Esophagus squamous epithelium (tissue), 5 donors: ENCODE measurements at regions not wholly inside any gene's neighbourhood (a gene's known extent, or its start where the extent isn't known, plus 50 kb on each side); places are given as distances from the start of the nearest gene placed in this dataset.

Experiments
- DNase-seq: peaks from one replicate; lab custom pipeline; 2025; lab: John Stamatoyannopoulos, UW
- H3K27ac ChIP-seq, 4 donors: fragments of 200-600 bp; sonication (generic); one replicate each; pipeline ENCODE4 v1.5.1; 2016 to 2019; ENCODE audit warnings: mild to moderate bottlenecking in 1 of 4
- H3K27me3 ChIP-seq, 4 donors: fragments of 200-600 bp; sonication (generic); 1 replicate in 3 of 4; 2 replicates in 1 of 4; pipeline versions ENCODE4 v1.5.1 to v1.6.0; 2017 to 2021; ENCODE audit warnings: antibody characterized with exemption in 1 of 4
- H3K36me3 ChIP-seq, 3 donors: fragments of 200-600 bp; sonication (generic); one replicate each; pipeline ENCODE4 v1.5.1; 2016 to 2019
- H3K4me1 ChIP-seq, 3 donors: fragments of 200-600 bp; sonication (generic); one replicate each; pipeline ENCODE4 v1.5.1; 2017 to 2019
- H3K4me3 ChIP-seq, 4 donors: fragments of 200-600 bp; sonication (generic); 1 replicate in 3 of 4; 2 replicates in 1 of 4; pipeline ENCODE4 v1.5.1; 2016 to 2019; ENCODE audit warnings: mild to moderate bottlenecking in 2 of 4, moderate library complexity in 1 of 4
- H3K9me3 ChIP-seq, 3 donors: fragments of 200-600 bp; sonication (generic); one replicate each; pipeline ENCODE4 v1.5.1; 2016 to 2019
- POLR2A ChIP-seq, 4 donors: fragments of 450-650 bp; IDR thresholded peaks; one replicate each; pipeline ENCODE4 v1.6.1; 2017; ENCODE audit warnings: antibody characterized with exemption in 4 of 4, mild to moderate bottlenecking in 4 of 4, moderate library complexity in 3 of 4
- WGBS, 2 donors: methylation state at CpG; one replicate each; pipeline ENCODE4 v1.1.5; 2018; 5-methylcytosine and 5-hydroxymethylcytosine counted together
- intact Hi-C: fragments of 100-400 bp; cut with DNase I; formaldehyde crosslinking; loops from one replicate; pipeline ENCODE4 v1.15.0; 2022
- TF ChIP-seq, protein P1 (sequence below), 6 experiments: fragments of 450-650 bp in 4 of 6; fragments of 200-600 bp in 2 of 6; sonication (generic) in 2 of 6; IDR thresholded peaks; one replicate each; pipeline ENCODE4 v1.5.1; 2016 to 2019; ENCODE audit warnings: antibody characterized with exemption in 6 of 6, mild to moderate bottlenecking in 4 of 6, moderate library complexity in 4 of 6
- donor health status: DM: yes; HTN: yes; CAD: no.

DNA sequence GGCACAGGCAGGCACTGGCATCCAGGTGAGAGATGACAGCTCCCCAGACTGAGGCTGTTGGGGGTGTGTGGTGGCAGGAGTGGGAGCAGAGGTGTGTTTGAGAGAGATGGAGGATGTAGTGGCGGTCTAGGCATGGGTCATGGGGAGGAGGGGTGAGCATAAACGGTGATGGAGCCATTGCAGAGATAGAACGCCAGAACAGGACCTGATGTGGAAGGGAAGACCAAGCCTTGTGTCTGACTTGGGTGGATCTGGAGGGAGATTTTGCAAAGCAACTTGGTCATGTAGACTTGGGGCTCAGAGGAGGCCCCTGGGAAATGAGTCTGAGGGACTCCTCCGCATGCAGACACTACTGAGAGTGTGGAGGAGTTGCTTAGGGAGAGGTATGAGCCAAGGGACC lies 50.0 kb upstream of the CLDN5 start:
- H3K27me3 ChIP-seq: peaks cover 0 to 6% (median 0%) of the 10 kb centered on the region in 4 donors
- DNase-seq: no peak
- H3K27ac ChIP-seq: no peak overlapping the region
- no peaks in the 10 kb centered on the region for H3K36me3 ChIP-seq
- WGBS, 2 donors: 90 to 100% methylated on average over 4 of the region's 4 CpGs
- TF ChIP-seq, protein P1, sequence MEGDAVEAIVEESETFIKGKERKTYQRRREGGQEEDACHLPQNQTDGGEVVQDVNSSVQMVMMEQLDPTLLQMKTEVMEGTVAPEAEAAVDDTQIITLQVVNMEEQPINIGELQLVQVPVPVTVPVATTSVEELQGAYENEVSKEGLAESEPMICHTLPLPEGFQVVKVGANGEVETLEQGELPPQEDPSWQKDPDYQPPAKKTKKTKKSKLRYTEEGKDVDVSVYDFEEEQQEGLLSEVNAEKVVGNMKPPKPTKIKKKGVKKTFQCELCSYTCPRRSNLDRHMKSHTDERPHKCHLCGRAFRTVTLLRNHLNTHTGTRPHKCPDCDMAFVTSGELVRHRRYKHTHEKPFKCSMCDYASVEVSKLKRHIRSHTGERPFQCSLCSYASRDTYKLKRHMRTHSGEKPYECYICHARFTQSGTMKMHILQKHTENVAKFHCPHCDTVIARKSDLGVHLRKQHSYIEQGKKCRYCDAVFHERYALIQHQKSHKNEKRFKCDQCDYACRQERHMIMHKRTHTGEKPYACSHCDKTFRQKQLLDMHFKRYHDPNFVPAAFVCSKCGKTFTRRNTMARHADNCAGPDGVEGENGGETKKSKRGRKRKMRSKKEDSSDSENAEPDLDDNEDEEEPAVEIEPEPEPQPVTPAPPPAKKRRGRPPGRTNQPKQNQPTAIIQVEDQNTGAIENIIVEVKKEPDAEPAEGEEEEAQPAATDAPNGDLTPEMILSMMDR (IDR thresholded peaks at IDR 0.05): no peak
- TF ChIP-seq POLR2A (IDR thresholded peaks at IDR 0.05): no peak
- intact Hi-C loops: no loop called here
- H3K4me1 ChIP-seq: peaks cover 5 to 52% (median 22%) of the 10 kb centered on the region in 3 donors
- H3K9me3 ChIP-seq: no peaks in the 10 kb centered on the region
- H3K4me3 ChIP-seq: no peak overlapping the region

DNA sequence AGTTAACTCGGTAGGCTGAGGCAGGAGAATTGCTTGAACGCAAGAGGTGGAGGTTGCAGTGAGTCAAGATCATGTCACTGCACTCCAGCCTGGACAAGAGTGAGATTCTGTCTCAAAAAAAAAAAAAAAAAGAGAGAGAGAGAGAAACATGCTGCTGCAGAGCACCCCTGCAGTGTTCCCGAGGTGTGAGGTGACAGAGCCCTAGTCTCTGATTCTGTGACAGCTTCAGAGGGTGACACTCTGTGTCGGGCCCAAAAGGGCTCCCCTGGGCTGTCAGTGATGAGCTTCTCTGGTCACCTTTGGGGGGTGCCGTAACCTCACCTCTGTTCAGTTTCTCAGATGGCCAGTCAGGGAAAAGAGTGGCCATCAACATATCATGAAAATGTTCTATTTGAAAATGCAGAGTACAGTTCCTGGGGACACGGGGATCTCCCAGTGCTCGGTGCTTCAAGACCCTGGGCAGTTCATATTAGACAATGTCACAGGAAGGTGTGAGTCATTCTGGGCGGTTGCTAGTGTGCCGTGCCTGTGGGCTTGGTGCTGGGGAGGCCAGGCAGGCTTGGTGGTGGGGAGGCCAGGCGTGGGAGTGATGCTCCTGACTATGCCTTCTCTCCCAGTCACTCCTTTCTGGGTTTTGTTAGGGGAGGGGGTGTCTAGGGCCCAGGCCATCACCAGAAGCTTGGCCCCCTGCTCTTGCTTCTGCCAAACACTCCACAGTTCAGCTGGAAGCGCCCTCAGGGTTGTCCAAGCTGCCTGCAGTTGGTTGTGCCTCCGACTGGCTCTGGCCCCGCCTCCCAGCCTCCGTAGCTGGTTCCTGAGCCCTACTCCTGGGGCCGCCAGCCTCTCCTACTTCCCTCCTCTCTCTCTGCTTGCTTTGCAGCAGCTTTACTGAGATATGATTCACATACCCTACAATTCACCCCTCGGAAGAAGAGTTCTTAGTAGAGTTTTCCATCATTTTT lies 52.5 kb upstream of the CLDN5 start:
- 16 to 37% methylated on average over 13 to 16 of the region's 16 CpGs for WGBS, 2 donors
- no peaks in the 10 kb centered on the region for H3K9me3 ChIP-seq
- peaks cover 0 to 6% (median 0%) of the 10 kb centered on the region in 4 donors for H3K27me3 ChIP-seq
- peak overlapping the region; percentile 59 to 80 (median 76) for H3K27ac ChIP-seq
- no peak for TF ChIP-seq POLR2A (IDR thresholded peaks at IDR 0.05)
- TF ChIP-seq, protein P1 (IDR thresholded peaks at IDR 0.05): no peak
- DNase-seq: no peak
- peaks cover 5 to 47% (median 23%) of the 10 kb centered on the region in 3 donors for H3K4me1 ChIP-seq
- intact Hi-C loops: no loop called here
- peak overlapping the region in 1 of 4 donors; percentile 5 for H3K4me3 ChIP-seq
- H3K36me3 ChIP-seq: no peaks in the 10 kb centered on the region

DNA sequence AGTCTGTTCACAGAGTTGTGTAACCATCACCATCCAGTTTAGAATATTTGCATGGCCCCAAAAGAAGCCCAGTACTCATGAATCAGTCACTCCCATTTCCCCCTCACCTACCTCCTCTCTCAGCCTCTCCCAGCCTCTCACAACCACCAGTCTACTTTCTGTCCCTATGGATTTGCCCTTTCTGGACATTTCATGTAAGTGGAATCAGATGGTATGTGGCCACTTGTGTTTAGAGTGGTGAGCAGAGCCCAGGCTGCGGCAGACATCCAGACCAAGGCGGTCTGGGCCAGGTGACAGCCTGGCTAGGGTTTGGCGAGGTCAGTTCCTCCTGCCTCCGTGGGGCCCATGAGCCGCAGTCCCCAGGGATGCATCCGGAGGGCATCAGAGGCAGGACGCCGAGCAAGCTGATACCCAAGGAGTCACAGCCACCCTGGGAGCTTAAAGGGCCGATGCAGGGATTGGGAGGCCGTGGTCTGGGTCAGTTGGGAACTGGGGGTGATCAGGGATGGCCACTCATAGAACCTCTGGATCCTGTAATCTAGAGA lies 53.3 kb upstream of the CLDN5 start:
- no peaks in the 10 kb centered on the region for H3K36me3 ChIP-seq
- 90 to 100% methylated on average over 2 of the region's 10 CpGs for WGBS, 2 donors
- intact Hi-C loops: no loop called here
- H3K9me3 ChIP-seq: no peaks in the 10 kb centered on the region
- no peak for DNase-seq
- H3K27ac ChIP-seq: peak overlapping the region; percentile 59 to 80 (median 76)
- peaks cover 0 to 6% (median 0%) of the 10 kb centered on the region in 4 donors for H3K27me3 ChIP-seq
- no peak for TF ChIP-seq POLR2A (IDR thresholded peaks at IDR 0.05)
- TF ChIP-seq, protein P1 (IDR thresholded peaks at IDR 0.05): no peak
- no peak overlapping the region for H3K4me3 ChIP-seq
- H3K4me1 ChIP-seq: peaks cover 3 to 39% (median 23%) of the 10 kb centered on the region in 3 donors

DNA sequence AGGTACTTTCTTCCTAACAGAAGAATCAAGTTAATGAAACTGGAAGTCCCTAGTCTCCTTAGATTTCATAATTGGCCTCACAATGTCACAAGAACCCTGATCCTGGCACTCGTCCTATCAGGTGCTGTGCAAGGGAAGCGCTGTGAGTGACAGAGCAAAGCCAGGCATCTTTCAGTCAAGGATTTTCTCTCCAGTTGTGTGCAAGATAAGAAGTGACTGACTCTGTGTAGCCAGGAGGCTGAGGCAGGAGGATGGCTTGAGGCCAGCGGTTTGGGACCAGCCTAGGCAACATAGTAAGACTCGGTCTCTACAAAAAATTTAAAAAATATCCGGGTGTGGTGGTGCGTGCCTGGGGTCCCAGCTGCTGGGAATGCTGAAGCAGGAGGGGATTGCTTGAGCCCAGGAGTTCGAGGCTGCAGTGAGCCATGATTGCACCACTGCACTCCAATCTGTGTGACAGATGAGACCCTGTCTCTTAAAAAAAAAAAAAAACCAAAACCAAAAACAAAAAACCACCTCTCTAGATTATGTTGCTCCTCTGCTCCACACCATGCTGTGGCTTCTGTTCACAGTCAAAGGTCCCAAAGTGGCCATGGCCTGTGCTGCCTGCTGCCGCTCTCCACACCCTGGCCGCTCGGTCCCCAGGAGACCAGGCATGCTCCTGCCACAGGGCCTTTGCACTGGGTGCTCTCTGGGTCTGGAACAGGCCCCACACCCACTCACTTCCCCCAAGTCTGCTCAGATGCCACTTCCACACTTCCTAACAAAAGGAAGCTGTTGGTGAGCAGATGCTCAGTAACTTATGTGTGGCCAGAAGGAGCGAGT lies 54.2 kb upstream of the CLDN5 start:
- no peak for TF ChIP-seq POLR2A (IDR thresholded peaks at IDR 0.05)
- TF ChIP-seq, protein P1 (IDR thresholded peaks at IDR 0.05): no peak
- intact Hi-C loops: no loop called here
- Histone ChIP-seq H3K9me3 (no peaks in the 10 kb centered on the region), H3K4me1 (peaks cover 3 to 30% (median 23%) of the 10 kb centered on the region in 3 donors), H3K27me3 (peaks cover 0 to 6% (median 0%) of the 10 kb centered on the region in 4 donors), H3K4me3 (no peak overlapping the region), H3K27ac (peak overlapping the region in 1 of 4 donors; percentile 41), H3K36me3 (no peaks in the 10 kb centered on the region)
- 89 to 98% methylated on average over 8 to 11 of the region's 11 CpGs for WGBS, 2 donors
- no peak for DNase-seq
